Right lobe of liver (tissue), 4 donors: ENCODE measurements at regions not wholly inside any gene's neighbourhood (a gene's known extent, or its start where the extent isn't known, plus 50 kb on each side); places are given as distances from the start of the nearest gene placed in this dataset.

Source experiments
- CTCF ChIP-seq, 4 donors: fragments of 200-600 bp in 3 of 4; fragments of 450-650 bp in 1 of 4; IDR thresholded peaks; one replicate each; pipeline versions ENCODE4 v1.5.1 to v1.8.0; 2016 to 2022; ENCODE audit warnings: antibody characterized with exemption in 4 of 4, mild to moderate bottlenecking in 2 of 4
- POLR2A ChIP-seq: fragments of 450-650 bp; IDR thresholded peaks from one replicate; pipeline ENCODE4 v1.6.1; 2017; ENCODE audit warnings: antibody characterized with exemption, mild to moderate bottlenecking
- donor health status: DM: no; HTN: no; CAD: no.
- donor health status: DM: no; HTN: no; CAD: no.
- donor health status: DM: no; HTN: yes; CAD: no.

- TF ChIP-seq CTCF (IDR thresholded peaks at IDR 0.05) (no peak), POLR2A (no peak)
Observed at GRCh38 chr9:104269996-104270963, 176.2 kb downstream of the SMC2 start.
